K562 (cell line): ENCODE measurements at regions not wholly inside any gene's neighbourhood (a gene's known extent, or its start where the extent isn't known, plus 50 kb on each side); places are given as distances from the start of the nearest gene placed in this dataset.

Experiments used
- ATAC-seq: fragments of 200-7000 bp; cut with Tn5 transposase; 3 replicates; pipeline ENCODE4 v1.9.1; 2020; ENCODE audit warnings: moderate library complexity
- BruUV-seq: library from RNA; stranded (reverse); fragments of 400-500 nt; replicated peaks from 2 replicates; lab custom pipeline; 2021; lab: Mats Ljungman, UMichigan
- CTCF ChIA-PET: fragments of 300-600 bp; formaldehyde crosslinking; extraction: SDS; loops from one replicate; lab custom pipeline; 2021; ENCODE audit warnings: low intra/inter-chr PET ratio; lab: Yijun Ruan, JAX
- POLR2A ChIA-PET: fragments of 300-600, 350-650 bp; sonication (Branson Sonifier 250); formaldehyde crosslinking; extraction: SDS; loops from one replicate; lab custom pipeline; 2021; ENCODE audit warnings: antibody characterized with exemption, inconsistent platforms; lab: Yijun Ruan, JAX
- DNase-seq, 4 experiments: peaks; one replicate each; pipeline versions ENCODE4 v3.0.0 to v3.0.0-alpha.2; 2011 to 2018; ENCODE audit warnings: low spot score in 3 of 4, mixed read lengths in 3 of 4; ENCODE audit errors: extremely low read depth in 1 of 4
- FAIRE-seq: peaks from 2 replicates; lab custom pipeline; 2011; peaks lifted over from hg19 to GRCh38; lab: Jason Lieb, UNC
- H2AFZ ChIP-seq: 2 replicates; pipeline ENCODE4 v1.6.0; 2011; ENCODE audit warnings: low read depth, low read length, control low read depth, inconsistent platforms
- H3K27ac ChIP-seq: fragments of 200-600 bp; 3 replicates; pipeline ENCODE4 v1.8.0; 2011; ENCODE audit warnings: low read depth, mild to moderate bottlenecking, control low read depth, inconsistent platforms, low read length, moderate library complexity, mixed read lengths; ENCODE audit errors: extremely low read depth
- H3K27me3 ChIP-seq, 2 experiments: fragments of 300-600 bp in 1 of 2; 2 replicates in 1 of 2; 3 replicates in 1 of 2; pipeline versions ENCODE4 v1.6.0 to v1.8.0; 2011; ENCODE audit warnings: inconsistent platforms in 2 of 2, low read length in 2 of 2, mild to moderate bottlenecking in 1 of 2, mixed read lengths in 1 of 2, moderate library complexity in 1 of 2; ENCODE audit not compliant: control insufficient read depth in 2 of 2, insufficient read depth in 2 of 2
- H3K36me3 ChIP-seq: fragments of 300-600 bp; 3 replicates; pipeline ENCODE4 v1.8.0; 2011; ENCODE audit warnings: mild to moderate bottlenecking, low read length, inconsistent platforms; ENCODE audit not compliant: control insufficient read depth, insufficient read depth
- H3K4me1 ChIP-seq, 2 experiments: fragments of 200-600 bp in 1 of 2; replicated peaks in 1 of 2; 2 replicates in 1 of 2; 3 replicates in 1 of 2; pipeline versions ENCODE4 v1.5.1 to v1.8.0; 2011; ENCODE audit warnings: inconsistent platforms in 2 of 2, low read length in 2 of 2, mild to moderate bottlenecking in 1 of 2, mixed read lengths in 1 of 2, moderate library complexity in 1 of 2; ENCODE audit not compliant: control insufficient read depth in 2 of 2, insufficient read depth in 2 of 2
- H3K4me2 ChIP-seq: 2 replicates; pipeline ENCODE4 v1.6.1; 2011; ENCODE audit warnings: low read length, control low read depth, inconsistent platforms, mixed read lengths; ENCODE audit not compliant: insufficient read depth
- H3K4me3 ChIP-seq: fragments of 200-600 bp; sonication (generic), shearing (Covaris generic); 2 replicates; pipeline ENCODE4 v1.5.1; 2016; ENCODE audit warnings: control low read depth, inconsistent platforms
- H3K79me2 ChIP-seq: fragments of 200-600 bp; 3 replicates; pipeline ENCODE4 v1.8.0; 2011; ENCODE audit warnings: low read length, inconsistent platforms; ENCODE audit not compliant: control insufficient read depth, insufficient read depth
- H3K9ac ChIP-seq, 2 experiments: 2 replicates each; pipeline versions ENCODE4 v1.6.0 to v1.6.1; 2011; ENCODE audit warnings: low read depth in 2 of 2, low read length in 2 of 2, control low read depth in 1 of 2, inconsistent platforms in 1 of 2, mild to moderate bottlenecking in 1 of 2, mixed read lengths in 1 of 2; ENCODE audit not compliant: insufficient read depth in 1 of 2
- H3K9me1 ChIP-seq: one replicate; pipeline ENCODE4 v1.6.0; 2011; ENCODE audit warnings: inconsistent platforms, mild to moderate bottlenecking, low read length, moderate library complexity; ENCODE audit not compliant: control insufficient read depth, insufficient read depth
- H3K9me3 ChIP-seq: replicated peaks from 2 replicates; pipeline ENCODE4 v1.5.1; 2011; ENCODE audit warnings: low read depth, low read length, inconsistent platforms; ENCODE audit not compliant: control insufficient read depth, insufficient read depth
- H4K20me1 ChIP-seq: replicated peaks from 2 replicates; pipeline ENCODE4 v1.6.1; 2011; ENCODE audit warnings: low read length, inconsistent platforms, mixed read lengths; ENCODE audit not compliant: control insufficient read depth, insufficient read depth
- ETS2 ChIP-seq: IDR thresholded peaks from 2 replicates; pipeline ENCODE4 v1.6.1; 2016; ENCODE audit warnings: borderline replicate concordance, missing genetic modification characterization, mild to moderate bottlenecking, moderate library complexity, missing compliant biosample characterization; ENCODE audit not compliant: poor library complexity, severe bottlenecking
- EWSR1 ChIP-seq: fragments of 450-650 bp; IDR thresholded peaks from 2 replicates; pipeline ENCODE4 v1.6.1; 2018; ENCODE audit warnings: borderline replicate concordance, mild to moderate bottlenecking, low read depth, moderate library complexity; ENCODE audit not compliant: partially characterized antibody
- GABPB1 ChIP-seq: sonication (generic); formaldehyde crosslinking; IDR thresholded peaks from 2 replicates; pipeline ENCODE4 v1.8.0; 2022; ENCODE audit warnings: mild to moderate bottlenecking, missing genetic modification reagents
- HMG20B ChIP-seq: fragments of 250-450 bp; sonication (Bioruptor Pico); IDR thresholded peaks from 2 replicates; pipeline ENCODE4 v1.5.0; 2021; ENCODE audit warnings: mild to moderate bottlenecking
- HMGXB4 ChIP-seq: sonication (generic); formaldehyde crosslinking; IDR thresholded peaks from 2 replicates; pipeline ENCODE4 v1.8.1; 2023; ENCODE audit warnings: mild to moderate bottlenecking, missing genetic modification reagents
- MAFF ChIP-seq: IDR thresholded peaks from 2 replicates; pipeline ENCODE4 v1.6.1; 2012; ENCODE audit warnings: low read length, improper control_type of control experiment
- MCM5 ChIP-seq: fragments of 450-650 bp; IDR thresholded peaks from 2 replicates; pipeline ENCODE4 v1.6.1; 2016; ENCODE audit warnings: low read depth
- NBN ChIP-seq: fragments of 450-650 bp; IDR thresholded peaks from 2 replicates; pipeline ENCODE4 v1.6.1; 2016; ENCODE audit warnings: low read depth, mild to moderate bottlenecking
- NCOA4 ChIP-seq: fragments of 450-650 bp; IDR thresholded peaks from 2 replicates; pipeline ENCODE4 v1.6.1; 2018; ENCODE audit warnings: mild to moderate bottlenecking; ENCODE audit not compliant: partially characterized antibody
- NFATC3 ChIP-seq: fragments of 450-650 bp; IDR thresholded peaks from 2 replicates; pipeline ENCODE4 v1.6.1; 2017; ENCODE audit warnings: mild to moderate bottlenecking
- PRDM10 ChIP-seq: fragments of 450-650 bp; IDR thresholded peaks from 2 replicates; pipeline ENCODE4 v1.6.1; 2018; ENCODE audit not compliant: partially characterized antibody
- PREB ChIP-seq: sonication (generic); formaldehyde crosslinking; IDR thresholded peaks from 2 replicates; pipeline ENCODE4 v1.8.1; 2023; ENCODE audit warnings: mild to moderate bottlenecking, missing genetic modification reagents
- SLC30A9 ChIP-seq: fragments of 250-450 bp; sonication (Bioruptor Pico); IDR thresholded peaks from 2 replicates; pipeline ENCODE4 v1.8.0; 2022; ENCODE audit warnings: mild to moderate bottlenecking, moderate library complexity
- TEAD1 ChIP-seq, 2 experiments: fragments of 450-650 bp in 1 of 2; sonication (generic) in 1 of 2; formaldehyde crosslinking; IDR thresholded peaks; 2 replicates each; pipeline versions ENCODE4 v1.4.0 to v1.8.0; 2020 to 2022; ENCODE audit warnings: mild to moderate bottlenecking in 2 of 2, missing genetic modification reagents in 1 of 2
- ZBTB1 ChIP-seq: sonication (generic); formaldehyde crosslinking; IDR thresholded peaks from 2 replicates; pipeline ENCODE4 v1.8.1; 2023; ENCODE audit warnings: missing genetic modification reagents, low read depth, mild to moderate bottlenecking, borderline replicate concordance
- ZNF584 ChIP-seq: fragments of 200-800 bp; sonication (Bioruptor generic); IDR thresholded peaks from 2 replicates; pipeline ENCODE4 v1.6.1; 2016; ENCODE audit warnings: low read depth, mild to moderate bottlenecking, missing genetic modification characterization, missing compliant biosample characterization
- ZNF668 ChIP-seq: fragments of 250-450 bp; sonication (Bioruptor Pico); IDR thresholded peaks from 2 replicates; pipeline ENCODE4 v1.8.0; 2022; ENCODE audit warnings: mild to moderate bottlenecking, inconsistent platforms
- ZSCAN32 ChIP-seq: fragments of 450-650 bp; formaldehyde crosslinking; IDR thresholded peaks from 2 replicates; pipeline ENCODE4 v1.4.0; 2020; ENCODE audit warnings: mild to moderate bottlenecking, moderate library complexity
- WGBS: fragments of 100-300 bp; shearing (Covaris generic); methylation state at CpG from one replicate; pipeline ENCODE4 v1.1.6; 2016; ENCODE audit warnings: low coverage, mixed read lengths; ENCODE audit not compliant: insufficient coverage; ENCODE audit errors: missing lambda C conversion rate; 5-methylcytosine and 5-hydroxymethylcytosine counted together
- in situ Hi-C: fragments of 300-500 bp; cut with MboI; formaldehyde crosslinking; loops from 4 replicates; pipeline ENCODE4 v1.15.0; 2018; ENCODE audit warnings: inconsistent platforms, mixed read lengths
- intact Hi-C: fragments of 100-400 bp; cut with micrococcal nuclease; formaldehyde crosslinking; loops from 2 replicates; pipeline ENCODE4 v1.14.2; 2022

- H4K20me1 ChIP-seq, result no peaks in the 10 kb centered on the region
- intact Hi-C loops (no loop called here), in situ Hi-C loops (no loop called here)
- no peaks in the 10 kb centered on the region for H3K9me1 ChIP-seq
- no peak overlapping the region for H3K9ac ChIP-seq
- DNase-seq (no peak), ATAC-seq (no peak), FAIRE-seq (no peak)
- no peaks in the 10 kb centered on the region for H3K79me2 ChIP-seq
- 49% methylated on average over 12 of the region's 15 CpGs for WGBS
- ChIA-PET POLR2A (no interaction called here), CTCF (no interaction called here)
- no peak overlapping the region for H2AFZ ChIP-seq
- H3K4me3 ChIP-seq, result no peak overlapping the region
- H3K4me1 ChIP-seq, result peaks cover 0 to 15% of the 10 kb centered on the region in 2 experiments; a peak in 2 of 5 replicates
- H3K9me3 ChIP-seq, result no peaks in the 10 kb centered on the region; the same call in none of the 2 replicates
- TF ChIP-seq PREB (CRISPR knock-in tag) (no peak), ZNF668 (CRISPR knock-in tag) (no peak), ZSCAN32 (CRISPR knock-in tag) (no peak), ETS2 (no peak), NBN (no peak), PRDM10 (no peak), HMGXB4 (CRISPR knock-in tag) (no peak), MAFF (no peak), ZBTB1 (CRISPR knock-in tag) (no peak), ZNF584 (CRISPR knock-in tag) (no peak), EWSR1 (no peak), MCM5 (no peak), SLC30A9 (CRISPR knock-in tag) (no peak), HMG20B (CRISPR knock-in tag) (no peak), NFATC3 (no peak), NCOA4 (no peak), GABPB1 (CRISPR knock-in tag) (no peak), TEAD1 (CRISPR knock-in tag; IDR thresholded peaks at IDR 0.05) (no peak)
- peaks cover 26 to 42% of the 10 kb centered on the region in 2 experiments; a peak in 4 of 5 replicates for H3K27me3 ChIP-seq
- H3K4me2 ChIP-seq, result no peak overlapping the region
- no peaks in the 10 kb centered on the region for H3K36me3 ChIP-seq
- H3K27ac ChIP-seq, result no peak overlapping the region
- BruUV-seq, result no TSS peak
These were observed 78.9 kb downstream of the MICALL2 start for GRCh38 chr7:1380231-1380815.
